ENCODE measurements at regions not wholly inside any gene's neighbourhood (a gene's known extent, or its start where the extent isn't known, plus 50 kb on each side); places are given as distances from the start of the nearest gene placed in this dataset.

DNA sequence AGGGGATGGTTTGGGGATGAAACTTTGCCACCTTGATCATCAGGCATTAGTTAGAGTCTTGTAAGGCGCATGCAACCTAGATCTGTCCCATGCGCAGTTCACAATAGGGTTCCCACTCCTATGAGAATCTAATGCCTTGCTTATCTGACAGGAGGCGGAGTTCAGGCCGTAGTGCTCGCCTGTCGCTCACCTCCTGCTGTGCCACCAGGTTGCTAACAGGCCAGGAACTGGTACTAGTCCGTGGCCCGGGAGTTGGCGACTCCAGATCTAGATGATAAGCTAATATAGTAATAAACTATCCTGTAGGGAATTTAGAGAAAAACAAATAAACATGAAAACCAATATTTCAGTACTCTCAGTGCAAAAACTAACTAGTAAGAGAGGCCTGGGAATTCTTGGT is 155.4 kb upstream of the ANO5 start:
- H3K4me3 Mint-ChIP-seq (ENCODE audit: unreplicated experiment), result no peak overlapping the region
- no peaks in the 10 kb centered on the region for H3K36me3 Mint-ChIP-seq (ENCODE audit: unreplicated experiment)
- no peaks in the 10 kb centered on the region for H3K4me1 Mint-ChIP-seq (ENCODE audit: unreplicated experiment)

DNA sequence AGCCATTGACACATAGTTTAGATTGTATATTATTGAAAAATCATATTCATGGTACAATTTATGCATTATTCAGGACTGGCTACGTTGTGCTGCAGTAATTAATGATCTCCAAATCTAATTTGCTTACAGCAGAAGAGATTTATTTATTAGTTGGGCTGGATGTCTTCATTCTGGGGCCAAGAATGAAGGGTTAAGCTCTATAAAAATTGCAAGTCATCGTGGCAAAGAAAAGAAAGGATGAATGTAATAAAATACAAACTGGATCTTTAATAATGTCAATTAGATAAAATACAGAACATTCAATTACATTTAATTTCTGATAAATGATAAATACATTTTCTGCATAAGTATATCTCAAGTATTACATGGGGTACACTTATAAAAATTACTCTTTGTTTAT is 151.8 kb upstream of the ANO5 start:
- no peak overlapping the region for H3K27ac Mint-ChIP-seq (ENCODE audit: unreplicated experiment)
- H3K4me1 Mint-ChIP-seq (ENCODE audit: unreplicated experiment), result no peaks in the 10 kb centered on the region
- no peak for DNase-seq (ENCODE audit: extremely low spot score, unreplicated experiment)
- H3K36me3 Mint-ChIP-seq (ENCODE audit: unreplicated experiment), result no peaks in the 10 kb centered on the region
- H3K27me3 Mint-ChIP-seq (ENCODE audit: unreplicated experiment), result no peaks in the 10 kb centered on the region
- H3K4me3 Mint-ChIP-seq (ENCODE audit: unreplicated experiment), result no peak overlapping the region
- H3K9me3 Mint-ChIP-seq (ENCODE audit: unreplicated experiment), result peaks cover 5% of the 10 kb centered on the region
- TF ChIP-seq, protein P1, sequence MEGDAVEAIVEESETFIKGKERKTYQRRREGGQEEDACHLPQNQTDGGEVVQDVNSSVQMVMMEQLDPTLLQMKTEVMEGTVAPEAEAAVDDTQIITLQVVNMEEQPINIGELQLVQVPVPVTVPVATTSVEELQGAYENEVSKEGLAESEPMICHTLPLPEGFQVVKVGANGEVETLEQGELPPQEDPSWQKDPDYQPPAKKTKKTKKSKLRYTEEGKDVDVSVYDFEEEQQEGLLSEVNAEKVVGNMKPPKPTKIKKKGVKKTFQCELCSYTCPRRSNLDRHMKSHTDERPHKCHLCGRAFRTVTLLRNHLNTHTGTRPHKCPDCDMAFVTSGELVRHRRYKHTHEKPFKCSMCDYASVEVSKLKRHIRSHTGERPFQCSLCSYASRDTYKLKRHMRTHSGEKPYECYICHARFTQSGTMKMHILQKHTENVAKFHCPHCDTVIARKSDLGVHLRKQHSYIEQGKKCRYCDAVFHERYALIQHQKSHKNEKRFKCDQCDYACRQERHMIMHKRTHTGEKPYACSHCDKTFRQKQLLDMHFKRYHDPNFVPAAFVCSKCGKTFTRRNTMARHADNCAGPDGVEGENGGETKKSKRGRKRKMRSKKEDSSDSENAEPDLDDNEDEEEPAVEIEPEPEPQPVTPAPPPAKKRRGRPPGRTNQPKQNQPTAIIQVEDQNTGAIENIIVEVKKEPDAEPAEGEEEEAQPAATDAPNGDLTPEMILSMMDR (IDR thresholded peaks at IDR 0.05), result no peak

More for the DNA sequence above, 155.4 kb upstream of the ANO5 start:
- no peak overlapping the region for H3K27ac Mint-ChIP-seq (ENCODE audit: unreplicated experiment)
- H3K9me3 Mint-ChIP-seq (ENCODE audit: unreplicated experiment), result peaks cover 5% of the 10 kb centered on the region
- no peak for DNase-seq (ENCODE audit: extremely low spot score, unreplicated experiment)
- no peaks in the 10 kb centered on the region for H3K27me3 Mint-ChIP-seq (ENCODE audit: unreplicated experiment)
- TF ChIP-seq, protein P1 (IDR thresholded peaks at IDR 0.05), result no peak

DNA sequence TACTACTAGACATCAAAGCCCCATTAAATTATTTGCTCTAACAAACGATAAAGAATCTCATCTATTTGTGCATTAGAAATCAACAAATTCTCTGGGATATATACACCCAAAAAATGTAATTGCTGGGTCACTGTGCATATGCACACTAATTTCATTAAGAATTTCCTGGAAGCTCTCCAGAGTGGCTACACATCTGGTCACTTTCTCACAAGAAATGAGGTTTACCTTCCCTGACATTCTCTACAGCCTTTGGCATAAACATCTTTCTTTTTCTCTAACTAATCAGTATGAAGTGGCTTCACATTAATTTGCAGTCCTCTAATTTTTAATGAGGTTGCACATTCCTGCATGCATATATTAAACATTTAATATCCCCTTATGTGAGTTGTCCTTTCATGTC is 150.8 kb upstream of the ANO5 start:
- Mint-ChIP-seq H3K4me1 (ENCODE audit: unreplicated experiment) (no peaks in the 10 kb centered on the region), H3K27me3 (ENCODE audit: unreplicated experiment) (no peaks in the 10 kb centered on the region), H3K36me3 (ENCODE audit: unreplicated experiment) (no peaks in the 10 kb centered on the region), H3K4me3 (ENCODE audit: unreplicated experiment) (no peak overlapping the region), H3K9me3 (ENCODE audit: unreplicated experiment) (peaks cover 10% of the 10 kb centered on the region), H3K27ac (ENCODE audit: unreplicated experiment) (no peak overlapping the region)
- TF ChIP-seq, protein P1 (IDR thresholded peaks at IDR 0.05), result no peak
- DNase-seq (ENCODE audit: extremely low spot score, unreplicated experiment), result no peak

DNA sequence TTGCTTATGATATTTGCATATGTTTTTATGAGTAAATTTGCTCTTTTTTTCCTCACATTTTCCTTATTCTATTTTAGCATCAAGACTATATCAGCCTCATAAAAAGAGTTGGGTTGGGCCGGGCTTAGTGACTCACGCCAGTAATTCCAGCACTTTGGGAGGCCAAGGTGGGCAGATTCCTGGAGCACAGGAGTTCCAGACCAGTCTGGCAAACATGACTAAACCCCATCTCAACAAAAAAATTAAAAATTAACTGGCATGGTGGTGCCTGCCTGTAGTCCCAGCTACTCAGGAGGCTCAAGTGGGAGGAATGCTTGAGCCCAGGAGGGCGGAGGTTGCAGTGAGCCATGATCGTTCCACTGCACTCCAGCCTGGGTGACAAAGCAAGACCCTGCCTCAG is 148.8 kb upstream of the ANO5 start:
- TF ChIP-seq, protein P1 (IDR thresholded peaks at IDR 0.05), result no peak
- H3K9me3 Mint-ChIP-seq (ENCODE audit: unreplicated experiment), result peaks cover 5% of the 10 kb centered on the region
- H3K27me3 Mint-ChIP-seq (ENCODE audit: unreplicated experiment), result no peaks in the 10 kb centered on the region
- H3K4me1 Mint-ChIP-seq (ENCODE audit: unreplicated experiment), result no peaks in the 10 kb centered on the region
- no peak for DNase-seq (ENCODE audit: extremely low spot score, unreplicated experiment)
- H3K27ac Mint-ChIP-seq (ENCODE audit: unreplicated experiment), result no peak overlapping the region
- H3K36me3 Mint-ChIP-seq (ENCODE audit: unreplicated experiment), result no peaks in the 10 kb centered on the region
- H3K4me3 Mint-ChIP-seq (ENCODE audit: unreplicated experiment), result no peak overlapping the region

DNA sequence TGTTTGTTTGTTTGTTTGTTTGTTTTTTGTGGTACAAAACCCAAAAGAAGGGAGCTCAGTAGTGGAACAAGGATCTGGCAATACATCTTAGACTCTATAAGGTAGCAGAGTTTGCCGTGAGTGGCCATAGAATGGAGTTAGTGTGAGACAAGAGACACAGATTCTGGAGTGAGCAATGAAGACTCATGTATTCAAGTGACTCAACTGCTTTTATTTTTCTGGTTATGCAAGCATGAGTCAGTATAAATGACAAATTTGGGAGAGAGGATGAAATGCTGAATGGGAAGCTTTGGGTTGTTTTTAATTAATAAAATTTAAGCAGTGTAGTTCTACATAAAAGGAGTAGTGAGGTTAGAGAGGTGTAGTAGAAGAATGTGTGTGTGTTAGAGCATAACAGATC is 143.6 kb upstream of the ANO5 start:
- H3K4me1 Mint-ChIP-seq (ENCODE audit: unreplicated experiment), result no peaks in the 10 kb centered on the region
- H3K27me3 Mint-ChIP-seq (ENCODE audit: unreplicated experiment), result no peaks in the 10 kb centered on the region
- H3K4me3 Mint-ChIP-seq (ENCODE audit: unreplicated experiment), result no peak overlapping the region

More for the DNA sequence above, 143.6 kb upstream of the ANO5 start:
- no peak for DNase-seq (ENCODE audit: extremely low spot score, unreplicated experiment)
- TF ChIP-seq, protein P1 (IDR thresholded peaks at IDR 0.05), result no peak
- Mint-ChIP-seq H3K36me3 (ENCODE audit: unreplicated experiment) (no peaks in the 10 kb centered on the region), H3K9me3 (ENCODE audit: unreplicated experiment) (peaks cover 30% of the 10 kb centered on the region), H3K27ac (ENCODE audit: unreplicated experiment) (no peak overlapping the region)

All from osteocyte (in vitro differentiated cells).